Adipose tissue (tissue), 3 donors: ENCODE measurements at regions not wholly inside any gene's neighbourhood (a gene's known extent, or its start where the extent isn't known, plus 50 kb on each side); places are given as distances from the start of the nearest gene placed in this dataset.
"Not testable (repeated sequence)": the region's sequence is repeated elsewhere in the genome, so short reads cannot be mapped to it uniquely, and the experiment has no call there.

Source experiments
- H3K27ac ChIP-seq: one replicate; pipeline ENCODE4 v1.5.1; 2013; ENCODE audit warnings: low read depth, low read length
- whole genome bisulfite sequencing, 3 donors: extraction: QIAGEN DNeasy Blood & Tissue Kit; methylation state at CpG; one replicate each; pipeline ENCODE4 v1.1.7; 2013; 5-methylcytosine and 5-hydroxymethylcytosine counted together
- donor health status: healthy with polysubstance abuse.
- donor health status: Bipolar disorder and iron deficiency.
- donor health status: healthy.

GRCh38 chr15:69606921-69607500 lies 154.4 kb downstream of the RPLP1 start:
- H3K27ac ChIP-seq, result no peak overlapping the region
- 79 to 96% (median 83%) methylated on average over 11 of the region's 11 CpGs for WGBS, 3 donors

DNA sequence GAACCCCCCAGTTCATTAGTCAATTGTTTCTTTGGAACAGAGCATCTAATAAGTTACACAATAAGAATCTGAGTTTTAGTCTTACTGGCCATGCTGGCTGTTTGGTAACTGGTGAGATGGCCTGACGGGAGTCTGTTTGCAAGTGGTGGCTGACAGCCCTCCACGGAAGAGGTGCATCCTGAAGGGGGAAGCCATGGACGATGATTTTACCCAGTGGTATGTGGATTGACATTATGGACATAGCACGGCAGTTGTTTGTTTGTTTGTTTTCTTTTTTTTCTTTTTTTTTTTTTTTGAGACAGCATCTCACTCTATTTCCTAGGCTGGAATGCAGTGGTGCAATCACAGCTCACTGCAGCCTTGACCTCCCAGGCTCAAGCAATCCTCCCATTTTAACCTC lies 156.0 kb downstream of the RPLP1 start:
- H3K27ac ChIP-seq, result no peak overlapping the region
- 72 to 93% (median 86%) methylated on average over 4 of the region's 4 CpGs for WGBS, 3 donors

DNA sequence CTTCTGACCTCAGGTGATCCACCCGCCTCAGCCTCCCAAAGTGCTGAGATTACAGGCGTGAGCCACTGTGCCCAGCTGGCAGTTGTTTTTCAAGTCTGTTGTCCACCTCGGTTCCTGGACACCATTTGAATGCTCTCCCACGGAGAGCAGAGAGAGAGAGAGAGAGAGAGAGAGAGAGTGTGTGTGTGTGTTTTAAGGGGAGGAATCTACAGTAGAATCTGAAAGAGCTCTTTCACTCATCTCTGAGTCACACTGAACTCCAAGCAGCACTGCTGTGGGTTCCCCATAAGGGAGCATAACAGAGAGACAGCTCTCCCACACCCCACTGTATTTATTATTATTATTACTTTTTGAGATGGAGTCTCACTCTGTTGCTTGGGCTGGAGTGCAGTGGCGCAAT lies 156.6 kb downstream of the RPLP1 start:
- no peak overlapping the region for H3K27ac ChIP-seq
- WGBS, 3 donors, result 46 to 73% (median 62%) methylated on average over 5 of the region's 5 CpGs

DNA sequence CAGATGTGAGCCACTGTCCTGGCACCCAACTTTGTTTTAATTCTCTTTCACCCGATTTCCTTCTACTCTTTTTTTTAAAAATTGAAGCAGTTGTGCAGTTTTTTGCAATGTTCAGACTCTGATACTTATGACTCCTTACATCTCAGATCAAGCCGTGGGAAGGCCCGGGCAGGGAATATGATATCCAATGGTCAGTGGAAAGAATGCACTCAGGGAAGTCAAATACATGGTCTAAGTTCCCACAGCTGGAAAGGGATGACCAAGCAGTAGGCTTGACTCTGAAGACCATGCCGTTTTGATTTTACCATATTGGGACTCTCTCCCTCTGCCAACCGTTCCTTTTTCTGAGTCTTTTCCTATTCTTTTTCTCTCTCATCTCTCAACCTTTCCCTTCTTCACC lies 157.2 kb downstream of the RPLP1 start:
- H3K27ac ChIP-seq, result no peak overlapping the region
- WGBS, 3 donors, result 86 to 93% (median 89%) methylated on average over 5 of the region's 5 CpGs

DNA sequence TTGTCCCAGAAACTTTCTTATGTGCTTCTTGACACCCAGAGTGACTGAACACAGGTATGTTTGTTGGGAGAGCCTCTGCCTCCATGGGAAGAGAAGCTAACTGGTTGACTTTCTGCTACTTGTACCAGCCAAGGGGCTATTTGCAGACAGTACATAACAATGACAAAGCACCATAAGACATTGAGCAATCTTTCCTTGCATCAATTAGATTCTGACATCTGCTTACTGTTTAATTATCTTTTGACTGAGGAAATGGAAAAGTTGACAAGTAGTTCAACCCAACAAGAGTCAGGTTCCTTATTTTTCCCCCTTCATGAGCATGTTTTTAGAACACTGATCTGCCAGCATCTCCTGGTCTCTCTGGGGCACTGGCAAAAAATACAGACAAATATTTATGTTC lies 157.7 kb downstream of the RPLP1 start:
- H3K27ac ChIP-seq, result no peak overlapping the region

GRCh38 chr15:69610858-69611257 lies 158.2 kb downstream of the RPLP1 start:
- H3K27ac ChIP-seq, result no peak overlapping the region
- 89 to 95% (median 94%) methylated on average over 5 of the region's 5 CpGs for whole genome bisulfite sequencing, 3 donors

DNA sequence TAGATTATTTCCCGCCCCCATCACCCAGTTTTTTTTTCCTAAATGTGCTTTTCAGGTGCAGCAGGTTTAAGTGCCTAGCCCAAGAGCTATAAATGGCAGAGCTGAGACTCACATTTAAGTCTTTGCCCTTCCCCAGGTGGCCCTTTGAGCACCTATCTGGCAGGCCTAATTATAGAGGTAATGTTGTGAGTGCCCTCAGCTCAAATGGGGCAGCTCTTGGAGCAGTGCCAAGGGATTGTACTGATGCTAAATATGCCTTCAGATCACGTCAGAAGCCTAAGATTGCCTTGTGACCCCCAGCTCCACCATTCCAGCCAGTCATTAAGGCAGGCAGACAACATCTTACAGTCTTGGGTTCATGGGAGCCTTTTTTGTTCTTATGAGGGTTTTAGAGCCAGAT lies 159.5 kb downstream of the RPLP1 start:
- 63 to 86% (median 79%) methylated on average over 2 of the region's 2 CpGs for WGBS, 3 donors

GRCh38 chr15:69613182-69613581 lies 160.6 kb downstream of the RPLP1 start:
- no peak overlapping the region for H3K27ac ChIP-seq
- 57 to 74% (median 68%) methylated on average over 6 of the region's 6 CpGs for WGBS, 3 donors

More for the DNA sequence above, 159.5 kb downstream of the RPLP1 start:
- H3K27ac ChIP-seq, result no peak overlapping the region

- H3K27ac ChIP-seq, result no peak overlapping the region
- WGBS, 3 donors, result 92 to 94% (median 93%) methylated on average over 2 of the region's 2 CpGs
These were observed 161.4 kb downstream of the RPLP1 start for GRCh38 chr15:69613988-69614387.

DNA sequence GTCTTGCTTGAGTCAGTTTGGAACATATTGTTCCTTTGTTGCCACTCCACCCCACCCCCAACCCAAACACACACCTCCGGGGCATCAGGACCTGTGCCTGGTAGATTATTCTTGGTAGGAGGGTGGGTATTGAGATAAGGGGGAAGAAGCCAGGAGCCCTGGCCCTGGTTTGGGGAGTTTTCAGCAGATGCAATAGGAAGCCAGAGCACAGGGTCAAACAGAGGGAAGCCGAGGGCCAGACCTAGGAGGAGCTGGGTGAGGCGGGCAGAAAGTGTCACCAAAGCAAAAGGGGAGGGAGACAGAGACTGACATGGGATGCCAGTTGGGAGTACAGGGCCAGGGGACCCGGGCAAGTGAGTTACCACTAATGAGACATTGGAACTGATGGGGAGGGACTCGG lies 163.1 kb downstream of the RPLP1 start:
- WGBS, 3 donors, result 83 to 95% (median 86%) methylated on average over 5 of the region's 5 CpGs
- H3K27ac ChIP-seq, result no peak overlapping the region

GRCh38 chr15:69616558-69616957 lies 163.9 kb downstream of the RPLP1 start:
- no peak overlapping the region for H3K27ac ChIP-seq
- 74 to 93% (median 80%) methylated on average over 3 of the region's 3 CpGs for WGBS, 3 donors

GRCh38 chr15:69617144-69617543 lies 164.5 kb downstream of the RPLP1 start:
- 84 to 97% (median 88%) methylated on average over 3 of the region's 4 CpGs for WGBS, 3 donors
- H3K27ac ChIP-seq, result not testable (repeated sequence)

DNA sequence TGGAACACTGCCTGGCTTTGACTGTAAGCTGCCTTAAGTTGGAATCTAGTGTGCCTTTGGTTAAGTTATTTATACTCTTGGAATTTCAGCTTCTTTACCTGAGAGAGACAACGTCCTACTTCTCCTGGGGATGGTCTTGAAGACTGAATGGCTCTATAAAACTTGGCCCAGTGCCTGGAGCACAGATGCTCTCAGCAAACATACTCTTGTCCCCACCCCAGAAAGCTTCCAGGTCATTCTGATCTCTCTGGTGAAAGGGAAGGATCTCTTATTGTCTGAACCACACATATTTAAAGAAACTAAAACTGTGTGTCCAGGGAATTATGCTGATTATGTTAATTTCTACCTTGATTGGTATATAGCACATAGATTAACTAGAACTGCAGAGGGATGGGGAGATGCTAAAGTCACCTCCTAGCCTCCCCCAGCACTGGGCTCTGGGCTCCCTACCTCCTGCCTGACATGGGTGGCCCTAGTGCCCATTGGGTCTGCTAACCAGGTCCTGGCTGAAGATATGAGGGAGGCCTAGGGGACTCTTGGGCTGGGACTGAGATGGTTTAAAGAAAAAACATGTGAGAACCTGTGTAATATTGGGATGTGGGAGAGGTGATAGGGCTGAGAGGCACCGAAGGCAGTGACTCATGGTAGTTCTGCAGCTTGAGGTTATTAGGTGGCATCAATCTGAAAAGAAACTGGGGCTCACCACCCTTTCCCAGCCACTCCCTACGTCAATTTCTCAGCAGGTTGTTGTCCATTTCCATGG lies 171.0 kb downstream of the RPLP1 start:
- 75 to 80% (median 79%) methylated on average over 3 of the region's 3 CpGs for WGBS, 3 donors
- H3K27ac ChIP-seq, result no peak overlapping the region

GRCh38 chr15:69624155-69624520 lies 171.5 kb downstream of the RPLP1 start:
- no peak overlapping the region for H3K27ac ChIP-seq
- WGBS, 3 donors, result 28 to 67% (median 37%) methylated on average over 2 of the region's 2 CpGs

DNA sequence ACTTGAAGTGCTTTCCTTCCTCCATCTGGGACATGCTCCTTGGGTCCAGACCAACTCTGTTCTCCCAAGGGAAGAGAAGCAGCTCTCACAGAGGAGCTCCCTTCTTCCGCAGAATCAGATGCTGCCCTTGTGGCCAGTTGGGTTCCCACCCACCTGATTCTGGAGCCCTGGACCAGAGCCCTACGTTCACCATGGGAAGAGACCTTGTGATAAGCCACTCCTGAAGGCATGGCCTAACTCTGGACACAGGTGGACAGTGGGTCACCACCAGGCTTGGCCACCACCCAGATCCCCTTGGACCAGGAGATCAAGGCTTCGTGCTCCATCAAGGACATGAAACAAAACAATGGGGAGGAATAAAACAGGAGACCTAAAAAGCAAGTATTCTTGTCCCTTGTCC lies 172.2 kb downstream of the RPLP1 start:
- H3K27ac ChIP-seq, result no peak overlapping the region
- WGBS, 3 donors, result 87 to 95% (median 92%) methylated on average over 3 of the region's 3 CpGs

- H3K27ac ChIP-seq, result no peak overlapping the region
- WGBS, 3 donors, result 35 to 94% (median 59%) methylated on average over 1 to 2 of the region's 2 CpGs
These were observed 172.7 kb downstream of the RPLP1 start for GRCh38 chr15:69625328-69625727.

DNA sequence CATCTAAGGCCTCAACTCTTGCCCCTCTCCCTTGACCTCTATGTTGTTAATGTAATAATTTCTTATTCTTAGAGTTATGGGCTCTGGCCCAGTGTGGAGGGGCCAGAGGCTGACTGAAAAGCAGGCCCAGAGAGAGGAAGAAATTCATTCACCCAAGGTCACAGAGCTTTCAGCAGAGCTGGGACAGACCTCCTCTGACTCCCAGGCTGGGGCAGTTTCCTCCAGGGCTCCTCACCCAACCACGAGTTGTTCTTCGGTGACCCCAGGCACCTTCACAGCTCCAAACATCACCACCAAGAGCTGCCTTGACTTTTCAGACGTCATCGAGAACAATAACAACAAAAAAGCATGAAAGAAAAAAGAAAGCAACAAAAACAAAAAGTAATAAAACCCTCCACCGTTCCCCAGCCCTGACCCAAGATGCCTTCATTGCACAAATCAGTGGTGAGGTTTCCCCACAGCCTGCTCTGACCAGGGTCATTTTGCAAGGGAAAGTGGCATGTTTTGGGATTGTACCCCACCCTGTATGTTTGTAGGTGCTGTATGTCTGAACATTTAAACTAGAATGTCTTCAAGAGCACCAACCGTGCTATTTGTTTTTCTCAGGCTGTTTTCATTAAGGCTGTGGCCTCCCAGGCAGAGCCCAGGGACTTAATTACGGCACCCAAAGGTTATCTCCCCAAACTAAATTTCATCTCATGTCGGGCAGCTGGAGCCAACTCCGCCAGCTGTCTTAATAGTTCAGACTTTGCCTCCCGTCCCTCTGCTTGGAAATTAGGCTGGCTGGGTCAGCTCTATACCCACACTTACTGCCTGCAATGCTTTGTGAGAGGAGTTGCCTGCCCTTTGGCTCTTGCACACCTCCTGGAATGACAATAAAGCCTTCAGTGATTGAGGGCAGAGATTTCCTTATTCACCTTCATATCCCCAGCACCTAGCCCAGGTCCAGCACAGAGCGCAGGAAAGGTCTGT lies 173.8 kb downstream of the RPLP1 start:
- no peak overlapping the region for H3K27ac ChIP-seq
- WGBS, 3 donors, result 66 to 84% (median 73%) methylated on average over 11 of the region's 11 CpGs

- no peak overlapping the region for H3K27ac ChIP-seq
- WGBS, 3 donors, result 90 to 97% (median 94%) methylated on average over 5 of the region's 5 CpGs
These were observed 175.0 kb downstream of the RPLP1 start for GRCh38 chr15:69627548-69628158.
